H4 (cell line): ENCODE measurements at regions not wholly inside any gene's neighbourhood (a gene's known extent, or its start where the extent isn't known, plus 50 kb on each side); places are given as distances from the start of the nearest gene placed in this dataset.
A peak's percentile ranks its signal among the peaks of the same experiment; 100 is the strongest.

ENCODE experiments used
- DNase-seq: peaks from one replicate; pipeline ENCODE4 v3.0.0-alpha.2; 2015; ENCODE audit warnings: low spot score

- DNase-seq: peak; percentile 53
These were observed 724.4 kb upstream of the SLITRK5 start for GRCh38 chr13:86946734-86947133.

GRCh38 chr13:86954341-86954740 lies 716.8 kb upstream of the SLITRK5 start:
- DNase-seq: no peak

GRCh38 chr13:86960876-86961275 lies 710.3 kb upstream of the SLITRK5 start:
- no peak for DNase-seq

- DNase-seq: no peak
These were observed 696.7 kb upstream of the SLITRK5 start for GRCh38 chr13:86974251-86974994.

- no peak for DNase-seq
These were observed 696.2 kb upstream of the SLITRK5 start for GRCh38 chr13:86974995-86975328.

- no peak for DNase-seq
These were observed 694.4 kb upstream of the SLITRK5 start for GRCh38 chr13:86976521-86977324.

GRCh38 chr13:86986448-86986847 lies 684.7 kb upstream of the SLITRK5 start:
- DNase-seq: no peak

GRCh38 chr13:86992251-86992650 lies 678.9 kb upstream of the SLITRK5 start:
- no peak for DNase-seq

GRCh38 chr13:87003265-87003664 lies 667.9 kb upstream of the SLITRK5 start:
- DNase-seq: no peak

GRCh38 chr13:87005511-87005910 lies 665.7 kb upstream of the SLITRK5 start:
- DNase-seq: no peak

GRCh38 chr13:87035526-87035925 lies 635.6 kb upstream of the SLITRK5 start:
- no peak for DNase-seq

- DNase-seq: no peak
These were observed 628.2 kb upstream of the SLITRK5 start for GRCh38 chr13:87042946-87043345.

- DNase-seq: no peak
These were observed 618.4 kb upstream of the SLITRK5 start for GRCh38 chr13:87052731-87053130.

GRCh38 chr13:87057807-87058520 lies 613.2 kb upstream of the SLITRK5 start:
- no peak for DNase-seq

- no peak for DNase-seq
These were observed 612.3 kb upstream of the SLITRK5 start for GRCh38 chr13:87058786-87059329.

GRCh38 chr13:87078947-87079795 lies 592.0 kb upstream of the SLITRK5 start:
- DNase-seq: no peak

GRCh38 chr13:87080100-87080779 lies 590.9 kb upstream of the SLITRK5 start:
- DNase-seq: no peak

GRCh38 chr13:87084192-87084591 lies 587.0 kb upstream of the SLITRK5 start:
- DNase-seq: no peak

GRCh38 chr13:87087741-87088140 lies 583.4 kb upstream of the SLITRK5 start:
- DNase-seq: no peak

GRCh38 chr13:87089391-87089790 lies 581.8 kb upstream of the SLITRK5 start:
- no peak for DNase-seq

- DNase-seq: no peak
These were observed 577.8 kb upstream of the SLITRK5 start for GRCh38 chr13:87093399-87093798.
